ENCODE measurements at regions not wholly inside any gene's neighbourhood (a gene's known extent, or its start where the extent isn't known, plus 50 kb on each side); places are given as distances from the start of the nearest gene placed in this dataset.

- no peaks in the 10 kb centered on the region for H3K9me3 ChIP-seq (ENCODE audit: control insufficient read depth, low read depth, low read length)
- no peak overlapping the region for H2BK20ac ChIP-seq (ENCODE audit: low read depth, low read length, poor library complexity, severe bottlenecking)
- no peaks in the 10 kb centered on the region for H3K4me1 ChIP-seq (ENCODE audit: insufficient read depth, low read length)
- no peaks in the 10 kb centered on the region for H3K79me2 ChIP-seq (ENCODE audit: insufficient read depth, low read length)
- no peak overlapping the region for H3K27ac ChIP-seq (ENCODE audit: insufficient read length, low read depth, low read length)
- no peak overlapping the region for H4K5ac ChIP-seq (ENCODE audit: insufficient read length, low read depth, low read length)
- no peaks in the 10 kb centered on the region for H4K20me1 ChIP-seq (ENCODE audit: control insufficient read depth, insufficient read depth, insufficient read length)
- H3K36me3 Mint-ChIP-seq (ENCODE audit: insufficient read depth in 1 of 3, low read depth in 3 of 3), result no peaks in the 10 kb centered on the region
- H3K14ac ChIP-seq (ENCODE audit: insufficient read depth, low read length), result no peak overlapping the region
- H3K9ac ChIP-seq (ENCODE audit: extremely low read depth, insufficient read length, low read length), result no peak overlapping the region
- H2BK5ac ChIP-seq (ENCODE audit: insufficient read length, low read length), result no peak overlapping the region
- no peak overlapping the region for H2AK5ac ChIP-seq (ENCODE audit: insufficient read length, low read length)
- no peak overlapping the region for H3K56ac ChIP-seq (ENCODE audit: insufficient read length, low read depth, low read length)
- no CpG with 5 or more reads among the region's 6 CpGs for WGBS (ENCODE audit: extremely low coverage, insufficient read length, low lambda C conversion rate)
- TF ChIP-seq CTCF (conservative IDR thresholded peaks at IDR 0.05), result no peak
- H3K18ac ChIP-seq (ENCODE audit: insufficient read length, low read depth, low read length), result no peak overlapping the region
- H3K23ac ChIP-seq (ENCODE audit: insufficient read length, low read depth, low read length), result no peak overlapping the region
- no peak overlapping the region for H3K4ac ChIP-seq (ENCODE audit: low read depth, low read length)
- H3K4me3 Mint-ChIP-seq, result no peak overlapping the region
- no peak overlapping the region for H2BK12ac ChIP-seq (ENCODE audit: insufficient read length, low read depth, low read length)
- H2BK15ac ChIP-seq (ENCODE audit: low read depth, low read length), result no peak overlapping the region
- no peaks in the 10 kb centered on the region; the same call in 1 of the 2 replicates for H3K27me3 ChIP-seq (ENCODE audit: insufficient read depth, low read length)
- H3K27me3 Mint-ChIP-seq (ENCODE audit: low read depth), result peaks cover 15% of the 10 kb centered on the region
- no peaks in the 10 kb centered on the region for H3K79me1 ChIP-seq (ENCODE audit: insufficient read depth, low read depth, low read length, poor library complexity, severe bottlenecking)
- H3K4me2 ChIP-seq (ENCODE audit: insufficient read depth, insufficient read length, low read length), result no peak overlapping the region
- H3K27ac Mint-ChIP-seq, result no peak overlapping the region
- H3K9me3 Mint-ChIP-seq, result no peaks in the 10 kb centered on the region; a peak in 1 of 5 replicates
- H4K91ac ChIP-seq (ENCODE audit: insufficient read length, low read depth, low read length), result no peak overlapping the region
- H2AFZ ChIP-seq (ENCODE audit: low read length), result no peak overlapping the region
- H3K4me1 Mint-ChIP-seq, result peaks cover 5 to 8% of the 10 kb centered on the region in 2 experiments; a peak in 2 of 4 replicates
- no peak for DNase-seq
- H3T11ph ChIP-seq (ENCODE audit: low read length), result no peak overlapping the region
- no peaks in the 10 kb centered on the region for H3K23me2 ChIP-seq (ENCODE audit: insufficient read length, low read depth, low read length, poor library complexity, severe bottlenecking)
- H4K8ac ChIP-seq (replicated peaks; ENCODE audit: insufficient read length, low read depth, low read length), result no peak overlapping the region
- no peak overlapping the region for H2BK120ac ChIP-seq (ENCODE audit: low read depth, low read length, poor library complexity, severe bottlenecking)
Observed at GRCh38 chr2:199663157-199663556, 187.8 kb downstream of the FTCDNL1 start.

Data from H9 (cell line).